HepG2 (cell line): ENCODE measurements at regions not wholly inside any gene's neighbourhood (a gene's known extent, or its start where the extent isn't known, plus 50 kb on each side); places are given as distances from the start of the nearest gene placed in this dataset.
"Not testable (repeated sequence)": the region's sequence is repeated elsewhere in the genome, so short reads cannot be mapped to it uniquely, and the experiment has no call there.

ENCODE experiments used
- ATAC-seq: fragments of 200-7000 bp; cut with Tn5 transposase; 3 replicates; pipeline ENCODE4 v1.9.1; 2020; ENCODE audit warnings: mild to moderate bottlenecking, moderate library complexity
- BruUV-seq: library from RNA; stranded (reverse); fragments of 400-500 nt; replicated peaks from 2 replicates; lab custom pipeline; 2021; lab: Mats Ljungman, UMichigan
- CTCF ChIA-PET: fragments of 300-600 bp; formaldehyde crosslinking; extraction: SDS; loops from one replicate; lab custom pipeline; 2021; ENCODE audit warnings: low total read pairs, inconsistent platforms, low intra/inter-chr PET ratio; lab: Yijun Ruan, JAX
- POLR2A ChIA-PET: fragments of 350-600 bp; sonication (Branson Sonifier 250); formaldehyde crosslinking; loops from one replicate; lab custom pipeline; 2020; ENCODE audit warnings: antibody characterized with exemption, inconsistent platforms; lab: Yijun Ruan, JAX
- DNase-seq: peaks from one replicate; pipeline ENCODE4 v3.0.0-alpha.2; 2015; ENCODE audit warnings: low spot score
- FAIRE-seq: peaks from 3 replicates; lab custom pipeline; 2011; peaks lifted over from hg19 to GRCh38; lab: Jason Lieb, UNC
- H2AFZ ChIP-seq: one replicate; pipeline ENCODE4 v1.6.1; 2011; ENCODE audit warnings: low read length, inconsistent platforms
- H3K27ac ChIP-seq: fragments of 300-600 bp; 3 replicates; pipeline ENCODE4 v1.8.0; 2011; ENCODE audit warnings: mixed run types, mild to moderate bottlenecking, mixed read lengths, low read length, inconsistent platforms; ENCODE audit not compliant: insufficient read depth; ENCODE audit errors: extremely low read length
- H3K27me3 ChIP-seq, 2 experiments: fragments of 200-600 bp in 1 of 2; 2 replicates in 1 of 2; 3 replicates in 1 of 2; pipeline versions ENCODE4 v1.6.0 to v1.8.0; 2011; ENCODE audit warnings: low read length in 2 of 2, mild to moderate bottlenecking in 2 of 2, moderate library complexity in 2 of 2, inconsistent platforms in 1 of 2; ENCODE audit not compliant: insufficient read depth in 2 of 2, control insufficient read depth in 1 of 2
- H3K36me3 ChIP-seq, 2 experiments: fragments of 200-600 bp in 1 of 2; replicated peaks in 1 of 2; 2 replicates in 1 of 2; 3 replicates in 1 of 2; pipeline versions ENCODE4 v1.5.1 to v1.8.0; 2011; ENCODE audit warnings: low read length in 2 of 2, inconsistent platforms in 1 of 2; ENCODE audit not compliant: insufficient read depth in 2 of 2, control insufficient read depth in 1 of 2
- H3K4me1 ChIP-seq: 2 replicates; pipeline ENCODE4 v1.5.1; 2012; ENCODE audit warnings: low read length, inconsistent platforms; ENCODE audit not compliant: insufficient read depth
- H3K4me2 ChIP-seq: 2 replicates; pipeline ENCODE4 v1.6.0; 2011; ENCODE audit warnings: low read depth, low read length, inconsistent platforms
- H3K4me3 ChIP-seq, 3 experiments: fragments of 200-600 bp in 1 of 3; sonication (generic), shearing (Covaris generic) in 1 of 3; replicated peaks in 1 of 3; 2 replicates each; pipeline ENCODE4 v1.5.1; 2011 to 2016; ENCODE audit warnings: low read length in 3 of 3, inconsistent platforms in 2 of 3, low read depth in 2 of 3, mild to moderate bottlenecking in 2 of 3, control low read depth in 1 of 3, mixed read lengths in 1 of 3; ENCODE audit not compliant: insufficient read depth in 1 of 3
- H3K79me2 ChIP-seq: one replicate; pipeline ENCODE4 v1.6.1; 2011; ENCODE audit warnings: low read length, inconsistent platforms; ENCODE audit not compliant: insufficient read depth
- H3K9ac ChIP-seq: 2 replicates; pipeline ENCODE4 v1.6.0; 2011; ENCODE audit warnings: mild to moderate bottlenecking, low read depth, low read length, inconsistent platforms; ENCODE audit not compliant: insufficient read depth
- H3K9me3 ChIP-seq: 2 replicates; pipeline ENCODE4 v1.5.1; 2012; ENCODE audit warnings: mild to moderate bottlenecking, low read length
- H4K20me1 ChIP-seq: 2 replicates; pipeline ENCODE4 v1.6.0; 2011; ENCODE audit warnings: inconsistent platforms, mild to moderate bottlenecking, low read length, moderate library complexity; ENCODE audit not compliant: insufficient read depth
- WGBS: methylation state at CpG from one replicate; pipeline ENCODE4 v1.1.6; 2017; ENCODE audit warnings: low lambda C conversion rate; 5-methylcytosine and 5-hydroxymethylcytosine counted together
- in situ Hi-C: cut with HindIII; loops from 2 replicates; pipeline ENCODE4 v1.10.0; 2017; ENCODE audit warnings: low pct_unique_long_range_greater_than_20kb; ENCODE audit not compliant: extremely low pct_ligation_motif_present
- intact Hi-C: fragments of 100-400 bp; cut with micrococcal nuclease; formaldehyde crosslinking; loops from one replicate; pipeline ENCODE4 v1.10.0; 2022; ENCODE audit not compliant: unreplicated experiment

DNA sequence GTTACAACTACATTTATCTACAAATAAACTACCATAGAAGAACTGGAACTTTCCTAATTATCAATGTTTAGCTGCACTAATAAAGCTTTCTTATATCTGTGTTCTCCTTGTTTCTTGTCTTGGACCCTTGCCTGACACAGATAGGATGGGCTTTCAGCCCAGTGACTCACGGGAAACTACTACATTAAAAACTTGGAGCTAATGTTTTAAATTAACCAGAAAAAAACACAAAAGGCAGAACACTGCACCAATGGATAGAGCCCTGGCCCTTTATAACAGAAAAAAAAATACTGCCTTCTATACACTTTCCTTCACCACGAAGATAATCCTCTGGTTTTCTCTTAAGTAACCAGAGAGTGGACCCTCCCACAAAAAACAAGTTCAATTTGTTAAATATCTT, 223.9 kb downstream of the BCL2L11 start:
- intact Hi-C loops, POLR2A ChIA-PET, H4K20me1 ChIP-seq, H3K27me3 ChIP-seq, H3K27ac ChIP-seq, DNase-seq, H3K79me2 ChIP-seq, ATAC-seq, BruUV-seq, H3K4me3 ChIP-seq, H3K4me2 ChIP-seq, CTCF ChIA-PET, H3K4me1 ChIP-seq, FAIRE-seq, H2AFZ ChIP-seq, H3K36me3 ChIP-seq, H3K9me3 ChIP-seq, in situ Hi-C loops, H3K9ac ChIP-seq: not testable (repeated sequence)
- WGBS = 89% methylated on average over 2 of the region's 2 CpGs

DNA sequence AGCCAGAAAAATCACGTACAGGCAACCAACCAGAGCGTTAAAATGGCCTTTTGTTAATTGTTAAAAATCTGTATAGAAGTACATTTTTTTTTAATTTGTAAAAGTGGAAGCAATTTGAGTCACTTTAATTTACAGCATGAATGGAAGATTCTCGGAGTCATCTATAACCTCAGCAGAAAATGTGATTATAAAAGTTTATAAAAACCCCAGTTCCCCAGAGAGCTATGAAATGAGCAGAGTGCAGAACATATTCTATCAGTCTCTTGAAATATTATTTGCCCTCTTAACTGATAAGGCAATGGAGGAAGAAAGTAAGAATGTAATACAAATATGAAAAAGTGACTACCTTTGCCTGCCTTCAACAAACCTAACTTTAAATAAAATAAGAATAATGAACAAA, 224.7 kb downstream of the BCL2L11 start:
- H3K36me3 ChIP-seq, DNase-seq, H3K27me3 ChIP-seq, H2AFZ ChIP-seq, BruUV-seq, intact Hi-C loops, ATAC-seq, POLR2A ChIA-PET, FAIRE-seq, H4K20me1 ChIP-seq, in situ Hi-C loops, H3K9me3 ChIP-seq, H3K4me3 ChIP-seq, H3K79me2 ChIP-seq, CTCF ChIA-PET, H3K4me1 ChIP-seq, H3K27ac ChIP-seq, H3K9ac ChIP-seq, H3K4me2 ChIP-seq: not testable (repeated sequence)
- 97% methylated on average over 2 of the region's 3 CpGs for WGBS

DNA sequence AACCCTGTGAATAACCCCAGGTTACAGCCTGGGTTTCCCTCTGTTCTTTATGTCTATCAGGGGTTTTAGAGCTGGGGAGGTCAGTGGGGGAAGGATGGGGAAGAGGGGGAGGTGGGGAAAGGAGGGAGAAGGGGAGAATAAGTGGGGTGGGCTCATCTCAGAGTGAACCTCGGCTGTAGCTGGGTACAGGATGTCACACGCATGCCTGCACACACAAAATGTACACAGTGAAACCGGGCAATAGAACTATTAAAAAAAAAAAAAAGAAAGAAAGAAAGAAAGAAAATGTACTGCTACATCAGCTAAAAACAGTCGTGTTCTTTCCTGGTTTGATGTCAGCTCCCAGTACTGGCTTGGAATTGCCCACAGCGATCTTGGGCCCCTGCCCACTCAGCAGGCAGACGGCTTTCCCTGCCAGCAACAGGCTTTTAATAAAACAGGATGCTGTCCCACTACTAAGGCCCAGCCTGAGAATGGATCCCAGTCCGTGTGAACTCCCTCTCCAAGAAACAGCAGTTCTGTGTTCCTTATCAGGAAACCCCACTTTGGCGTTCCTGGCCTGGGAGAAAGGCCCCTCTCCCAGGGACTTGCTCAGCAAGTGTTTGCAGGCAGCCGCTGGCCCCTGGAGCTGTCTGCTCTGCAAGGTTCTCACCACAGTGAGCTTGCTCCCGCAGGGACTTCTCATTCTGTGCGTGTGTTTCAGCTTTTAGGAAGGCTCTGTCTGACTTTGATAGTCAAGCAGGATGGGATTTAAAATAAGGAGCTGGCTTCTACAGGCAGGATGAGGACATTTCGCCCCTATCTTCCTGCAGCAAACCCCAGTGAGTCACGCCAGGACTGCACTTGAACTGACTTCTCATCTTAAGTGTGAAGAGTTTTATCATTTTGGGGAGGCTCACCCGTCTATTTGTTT, 225.6 kb downstream of the BCL2L11 start:
- intact Hi-C loops, H3K27me3 ChIP-seq, H3K4me1 ChIP-seq, H3K4me2 ChIP-seq, H3K79me2 ChIP-seq, CTCF ChIA-PET, ATAC-seq, POLR2A ChIA-PET, H3K27ac ChIP-seq, DNase-seq, H3K9ac ChIP-seq, FAIRE-seq, H2AFZ ChIP-seq, H3K4me3 ChIP-seq, H3K36me3 ChIP-seq, in situ Hi-C loops, H4K20me1 ChIP-seq, H3K9me3 ChIP-seq, BruUV-seq: not testable (repeated sequence)
- 92% methylated on average over 10 of the region's 14 CpGs for WGBS

DNA sequence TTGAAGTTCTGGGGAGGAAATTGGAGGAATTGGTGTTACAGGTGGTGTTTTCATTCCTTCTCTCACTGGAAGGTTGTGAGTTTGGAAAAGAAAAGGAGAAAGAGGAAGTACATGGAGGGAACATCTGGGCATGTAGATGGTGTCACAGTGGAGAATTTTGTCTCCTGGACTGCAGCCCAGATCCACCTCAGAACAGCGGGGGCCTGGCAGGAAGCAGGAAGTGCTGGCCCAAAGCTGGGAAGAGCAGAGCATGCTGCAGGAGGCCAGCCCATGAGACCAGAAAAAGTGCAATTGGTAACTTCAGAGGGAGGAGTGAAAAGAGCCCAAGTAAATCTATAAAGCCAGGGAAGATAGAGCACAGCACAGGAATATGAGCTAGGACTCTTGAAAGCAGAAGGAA, 227.0 kb downstream of the BCL2L11 start:
- ATAC-seq = peak; percentile 27
- in situ Hi-C loops, H3K36me3 ChIP-seq, POLR2A ChIA-PET, H3K4me3 ChIP-seq, H3K79me2 ChIP-seq, H3K27ac ChIP-seq, H3K9ac ChIP-seq, FAIRE-seq, H2AFZ ChIP-seq, H4K20me1 ChIP-seq, H3K27me3 ChIP-seq, H3K4me1 ChIP-seq, BruUV-seq, intact Hi-C loops, CTCF ChIA-PET, H3K9me3 ChIP-seq, H3K4me2 ChIP-seq, DNase-seq: not testable (repeated sequence)
- WGBS = no CpG with 5 or more reads among the region's 1 CpG
